NCI-H526 (cell line): ENCODE measurements at regions not wholly inside any gene's neighbourhood (a gene's known extent, or its start where the extent isn't known, plus 50 kb on each side); places are given as distances from the start of the nearest gene placed in this dataset.
"Not testable (repeated sequence)": the region's sequence is repeated elsewhere in the genome, so short reads cannot be mapped to it uniquely, and the experiment has no call there.

Source experiments
- DNase-seq, 2 experiments: peaks; one replicate each; lab custom pipeline; 2025; lab: John Stamatoyannopoulos, UW

DNA sequence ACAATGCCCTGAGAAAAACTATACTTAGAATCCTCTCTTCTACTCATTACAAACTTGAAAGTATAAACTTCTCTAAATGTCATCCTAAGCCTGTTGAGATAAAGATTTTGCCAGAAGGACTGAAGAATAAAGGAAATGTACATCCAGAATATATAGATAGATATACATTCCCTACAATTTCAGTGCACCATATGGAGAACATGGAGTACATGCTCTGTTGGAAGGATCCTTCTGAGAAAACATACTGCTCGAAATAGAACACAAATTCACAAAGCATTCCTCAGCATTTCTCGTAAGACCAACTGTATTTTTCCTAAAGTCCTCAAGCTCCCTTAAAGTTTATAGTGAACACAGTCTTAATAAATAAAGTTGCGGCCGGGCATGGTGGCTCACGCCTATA, 69.7 kb upstream of the RASA1 start:
- DNase-seq: no peak

- DNase-seq: not testable (repeated sequence)
These were observed 68.4 kb upstream of the RASA1 start for GRCh38 chr5:87199246-87199645.

DNA sequence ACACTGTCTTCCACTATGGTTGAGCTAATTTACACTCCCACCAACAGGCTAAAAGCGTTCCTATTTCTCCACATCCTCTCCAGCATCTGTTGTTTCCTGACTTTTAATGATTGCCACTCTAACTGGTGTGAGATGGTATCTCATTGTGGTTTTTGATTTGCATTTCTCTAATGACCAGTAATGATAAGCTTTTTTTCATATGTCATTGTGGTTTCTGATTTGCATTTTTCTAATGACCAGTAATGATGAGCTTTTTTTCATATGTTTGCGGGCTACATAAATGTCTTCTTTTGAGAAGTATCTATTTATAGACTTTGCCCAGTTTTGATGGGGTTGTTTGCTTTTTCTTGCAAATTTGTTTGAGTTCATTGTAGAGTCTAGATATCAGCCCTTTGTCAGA, 68.0 kb upstream of the RASA1 start:
- DNase-seq: peak in 1 of 2 experiments; percentile 2

DNA sequence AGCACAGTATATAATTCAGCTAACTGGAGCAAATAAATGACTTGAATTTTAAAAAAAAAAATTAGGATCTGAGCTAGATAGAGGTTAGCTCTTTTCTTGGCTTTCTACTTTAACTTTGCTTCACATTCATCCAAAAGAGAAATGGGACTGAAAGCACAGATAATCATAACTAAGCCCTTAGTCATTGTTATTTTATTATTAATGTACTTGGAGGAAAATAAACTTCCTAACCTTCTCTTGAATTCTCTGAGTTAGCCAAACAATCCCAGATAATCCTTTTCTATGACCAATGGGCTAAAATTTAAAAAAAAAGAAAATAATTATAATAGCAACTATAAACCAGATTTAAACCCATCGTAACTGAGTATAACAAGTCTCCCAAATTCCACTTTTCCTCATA, 57.6 kb upstream of the RASA1 start:
- DNase-seq: no peak

- DNase-seq: peak in 1 of 2 experiments; percentile 2
These were observed 56.9 kb upstream of the RASA1 start for GRCh38 chr5:87210743-87211142.

DNA sequence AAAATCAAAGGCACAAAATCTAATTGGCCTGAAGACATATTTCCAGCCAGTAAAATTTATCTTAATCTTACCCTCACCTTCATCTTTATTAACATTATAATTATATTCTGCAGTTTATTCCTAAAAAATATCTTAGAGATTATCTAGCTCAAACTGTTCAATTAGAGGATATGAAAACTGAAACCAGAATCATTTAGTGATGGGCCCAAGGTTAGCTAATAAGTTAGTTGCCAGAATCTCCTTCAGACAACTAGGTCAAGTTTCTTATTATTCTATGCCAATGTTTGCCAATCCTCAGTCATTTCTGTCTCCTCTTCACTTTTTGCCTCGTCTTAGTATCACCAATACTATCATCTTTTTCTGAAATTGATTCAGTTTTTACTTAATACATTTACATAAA, 56.0 kb upstream of the RASA1 start:
- no peak for DNase-seq

GRCh38 chr5:87212183-87212582, 55.5 kb upstream of the RASA1 start:
- DNase-seq: not testable (repeated sequence)

- not testable (repeated sequence) for DNase-seq
These were observed 50.2 kb upstream of the RASA1 start for GRCh38 chr5:87217480-87217879.
